HPDE6-E6E7 (cell line): ENCODE measurements at regions not wholly inside any gene's neighbourhood (a gene's known extent, or its start where the extent isn't known, plus 50 kb on each side); places are given as distances from the start of the nearest gene placed in this dataset.

Experiments used
- DNase-seq: peaks from one replicate; pipeline ENCODE4 v3.0.0; 2011; ENCODE audit warnings: missing footprints; ENCODE audit errors: extremely low spot score

DNA sequence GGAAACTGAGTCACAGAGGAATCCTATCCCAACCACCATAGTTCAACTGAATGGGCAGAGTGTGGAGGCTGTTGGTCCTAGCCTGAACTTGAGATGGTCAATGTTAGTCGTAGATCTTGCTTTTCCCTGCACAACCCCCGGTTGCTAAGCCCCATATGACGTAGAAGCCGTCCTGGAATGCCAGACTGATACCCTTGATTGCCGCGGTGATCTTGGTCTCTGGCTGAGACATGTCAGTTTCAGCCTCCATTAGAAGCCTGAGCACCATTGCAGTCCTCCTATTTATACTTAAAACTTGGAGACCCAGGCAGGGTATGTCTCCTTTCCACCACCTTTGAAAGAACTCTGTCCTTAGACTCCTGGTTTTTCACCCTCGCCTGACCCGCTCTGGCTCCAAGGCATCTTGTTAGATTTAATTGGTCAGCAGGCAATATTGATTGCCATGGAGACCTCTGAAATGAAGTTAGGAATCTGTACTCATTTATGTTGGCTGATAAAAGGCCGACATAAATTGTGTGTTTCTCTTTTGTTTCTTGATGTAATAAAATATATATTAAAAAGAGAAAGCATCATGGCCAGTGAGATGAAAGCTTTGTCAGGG is 53.4 kb downstream of the RPLP1 start:
- DNase-seq: no peak

DNA sequence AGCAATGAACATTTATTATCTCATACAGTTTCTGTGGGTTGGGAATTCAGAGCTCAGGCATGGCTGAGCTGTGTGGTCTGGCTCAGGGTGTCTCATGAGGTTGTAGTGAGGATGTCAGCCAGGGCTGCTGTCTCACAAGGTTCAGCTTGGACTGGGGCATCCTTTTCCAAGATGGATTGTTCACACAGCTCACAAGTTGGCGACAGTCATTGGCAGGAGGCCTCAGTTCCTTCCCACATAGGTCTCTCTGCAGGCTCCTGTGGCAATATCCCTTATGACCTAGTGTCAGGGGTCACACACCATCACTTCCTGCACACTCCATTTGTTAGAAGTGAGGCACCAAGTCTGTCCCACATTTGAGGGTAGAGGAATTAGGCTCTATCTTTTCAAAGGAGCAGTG is 56.0 kb downstream of the RPLP1 start:
- no peak for DNase-seq

DNA sequence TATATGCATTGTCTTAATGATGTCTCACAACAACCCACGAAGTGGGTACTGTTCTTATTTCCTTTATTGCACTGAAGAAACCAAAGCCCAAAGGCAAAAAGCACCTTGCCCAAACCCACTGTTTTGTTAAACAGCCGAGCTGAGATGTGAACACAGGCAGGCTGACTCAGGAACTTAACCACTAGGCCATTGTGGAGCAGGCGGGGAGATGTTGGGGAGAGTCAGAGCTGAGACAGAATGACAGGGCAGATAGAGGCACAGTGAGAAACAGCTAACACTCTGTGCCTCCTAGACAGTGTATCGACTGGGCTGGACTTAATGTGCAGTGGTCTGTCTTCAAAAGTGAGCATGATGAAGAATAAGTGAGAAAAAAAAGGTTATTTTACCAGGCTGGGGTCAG is 56.5 kb downstream of the RPLP1 start:
- no peak for DNase-seq

DNA sequence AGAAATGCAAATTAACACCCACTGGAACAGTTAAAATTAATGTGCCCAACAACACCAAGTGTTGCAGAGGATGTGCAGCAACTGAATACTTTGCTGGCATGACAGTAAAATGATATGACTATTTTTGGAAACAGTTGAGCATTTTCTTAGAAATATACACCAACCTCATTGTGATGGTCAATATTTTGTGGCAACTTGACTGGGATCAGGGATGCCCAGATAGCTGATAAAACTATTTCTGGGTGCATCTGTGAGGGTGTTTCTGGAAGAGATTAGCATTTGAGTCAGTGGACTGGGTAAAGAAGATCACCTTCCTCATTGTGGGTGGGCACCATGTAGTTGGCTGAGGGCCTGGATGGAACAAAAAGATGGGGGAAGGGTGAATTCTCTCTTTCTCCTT is 57.9 kb downstream of the RPLP1 start:
- DNase-seq: no peak

DNA sequence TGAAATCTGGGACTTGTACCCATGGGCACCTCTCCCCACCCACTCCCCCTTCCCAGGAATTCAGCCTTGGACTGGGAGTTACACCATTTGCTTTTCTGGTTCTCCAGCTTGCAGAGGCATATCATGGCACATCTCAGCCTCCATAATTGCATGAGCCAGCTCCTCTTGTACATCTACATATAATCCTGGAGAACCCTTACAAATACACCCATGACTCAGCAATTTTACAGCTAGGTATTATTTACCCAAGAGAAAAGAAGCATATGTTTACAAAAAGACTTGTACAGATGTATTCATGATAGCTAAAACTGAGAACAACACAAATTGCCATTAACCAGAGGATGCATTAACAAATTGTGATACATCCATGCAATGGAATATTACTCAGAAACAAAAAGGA is 58.4 kb downstream of the RPLP1 start:
- DNase-seq: no peak

DNA sequence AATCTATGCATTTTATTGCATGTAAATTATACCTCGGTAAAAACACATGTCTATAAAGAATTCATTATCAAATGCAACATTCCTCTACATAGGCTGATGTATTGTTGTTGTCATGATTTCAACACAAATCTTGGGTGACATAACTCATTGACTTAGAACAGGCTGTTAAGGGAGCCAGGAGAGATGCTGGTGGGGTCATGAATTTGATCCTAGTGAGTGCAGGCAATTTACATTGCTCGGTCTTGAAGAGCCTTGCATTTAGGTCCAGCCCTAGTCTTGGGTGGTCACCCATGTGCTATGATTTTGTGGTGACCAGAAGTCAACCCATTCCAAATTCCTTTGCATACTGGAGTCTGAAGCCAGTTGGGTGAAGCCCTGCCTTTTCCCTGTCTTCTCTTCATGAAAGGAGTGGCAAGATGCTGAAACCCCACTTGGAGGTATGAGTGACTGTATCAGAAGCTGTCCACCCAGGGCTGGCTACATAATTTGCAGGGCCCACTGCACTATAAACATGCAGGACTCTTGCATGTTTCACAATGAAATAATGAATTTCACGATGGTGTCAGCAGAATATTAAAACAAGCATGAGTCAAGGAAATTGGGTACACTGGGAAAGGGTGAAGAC is 59.2 kb downstream of the RPLP1 start:
- no peak for DNase-seq

DNA sequence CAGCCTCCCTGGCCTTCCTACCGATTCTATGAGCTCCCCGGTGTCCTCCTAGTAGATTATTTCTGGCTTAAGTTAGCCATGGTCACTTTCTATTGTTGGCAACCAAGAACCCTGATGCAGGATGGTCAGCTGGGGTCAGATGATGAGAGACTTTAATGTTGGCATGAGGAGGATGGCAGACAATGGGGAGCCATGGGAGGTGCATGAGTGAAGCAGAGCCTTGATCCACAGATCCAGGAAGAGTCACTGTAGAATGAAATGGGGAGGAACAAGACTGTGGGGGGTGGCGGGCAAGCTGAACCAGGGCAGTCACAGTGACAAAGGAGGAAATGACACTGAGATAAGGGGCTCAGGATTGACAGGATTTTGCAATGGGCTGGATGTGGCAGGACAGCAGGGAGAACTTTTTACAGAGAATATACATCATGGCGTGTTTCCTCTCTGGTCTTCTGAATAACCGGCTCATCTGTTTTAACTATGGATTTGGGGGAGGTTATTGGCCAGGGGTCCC is 60.9 kb downstream of the RPLP1 start:
- no peak for DNase-seq

DNA sequence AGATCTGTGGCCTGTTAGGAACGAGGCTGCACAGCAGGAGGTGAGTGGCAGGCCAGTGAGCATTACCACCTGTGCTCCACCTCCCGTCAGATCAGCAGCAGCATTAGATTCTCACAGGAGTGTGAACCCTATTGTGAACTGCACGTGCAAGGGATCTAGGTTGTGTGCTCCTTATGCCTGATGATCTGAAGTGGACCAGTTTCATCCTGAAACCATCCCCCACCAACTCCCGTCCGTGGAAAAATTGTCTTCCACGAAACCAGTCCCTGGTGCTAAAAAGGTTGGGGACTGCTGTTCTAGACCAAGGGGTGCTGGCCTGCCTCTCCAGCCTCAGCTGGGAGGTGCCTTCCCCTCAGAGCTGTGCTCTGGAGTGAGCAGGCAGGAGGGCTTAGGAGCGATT is 61.4 kb downstream of the RPLP1 start:
- no peak for DNase-seq

DNA sequence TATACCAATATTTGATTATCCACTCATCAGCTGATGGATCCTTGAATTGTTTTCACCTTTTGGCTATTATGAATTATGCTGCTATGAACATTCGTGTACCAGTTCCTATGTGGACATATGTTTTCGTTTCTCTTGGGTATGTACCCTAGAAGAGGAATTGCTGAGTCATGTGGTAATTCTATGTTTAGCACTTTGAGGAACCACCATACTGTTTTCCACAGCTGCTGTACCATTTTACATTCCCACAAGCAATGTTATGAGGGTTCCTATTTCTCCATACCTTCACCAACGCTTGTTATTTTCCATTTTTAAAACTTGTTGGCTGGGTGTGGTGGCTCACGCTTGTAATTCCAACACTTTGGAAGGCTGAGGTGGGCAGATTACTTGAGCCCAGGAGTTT is 62.9 kb downstream of the RPLP1 start:
- DNase-seq: no peak

DNA sequence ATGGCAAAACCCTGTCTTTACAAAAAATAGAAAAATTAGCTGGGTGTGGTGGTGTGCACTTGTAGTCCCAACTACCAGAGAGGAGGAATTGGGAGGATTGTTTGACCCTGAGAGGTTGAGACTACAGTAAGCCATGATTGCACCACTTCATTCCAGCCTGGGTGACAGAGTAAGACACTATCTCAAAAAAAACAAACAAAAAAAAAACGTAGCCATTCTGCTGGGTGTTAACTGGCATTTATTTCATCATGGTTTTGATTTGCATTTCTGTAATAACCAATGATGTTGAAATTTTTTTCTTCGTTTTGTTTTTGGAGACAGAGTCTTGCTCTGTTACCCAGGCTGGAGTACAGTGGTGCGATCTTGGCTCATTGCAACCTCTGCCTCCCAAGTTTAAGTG is 63.3 kb downstream of the RPLP1 start:
- DNase-seq: no peak

DNA sequence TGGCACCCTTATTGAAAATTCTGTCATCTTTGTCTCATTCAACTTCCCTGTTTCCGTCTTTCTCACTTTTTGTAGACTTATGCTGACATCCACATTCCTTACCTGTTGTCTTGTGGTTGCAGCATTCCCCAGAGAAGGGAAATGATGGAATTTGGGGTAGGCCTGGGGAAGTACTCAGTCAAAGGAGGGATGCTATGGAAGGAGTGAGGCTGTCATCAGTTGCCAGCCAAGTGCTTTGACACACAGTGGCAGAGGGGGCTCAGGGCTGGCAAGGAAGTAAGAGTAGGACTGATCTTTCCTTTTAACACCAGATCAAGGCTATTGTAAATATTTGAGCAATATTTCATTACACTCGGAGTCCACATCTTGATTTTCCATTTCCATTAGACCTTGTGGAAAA is 64.4 kb downstream of the RPLP1 start:
- no peak for DNase-seq

DNA sequence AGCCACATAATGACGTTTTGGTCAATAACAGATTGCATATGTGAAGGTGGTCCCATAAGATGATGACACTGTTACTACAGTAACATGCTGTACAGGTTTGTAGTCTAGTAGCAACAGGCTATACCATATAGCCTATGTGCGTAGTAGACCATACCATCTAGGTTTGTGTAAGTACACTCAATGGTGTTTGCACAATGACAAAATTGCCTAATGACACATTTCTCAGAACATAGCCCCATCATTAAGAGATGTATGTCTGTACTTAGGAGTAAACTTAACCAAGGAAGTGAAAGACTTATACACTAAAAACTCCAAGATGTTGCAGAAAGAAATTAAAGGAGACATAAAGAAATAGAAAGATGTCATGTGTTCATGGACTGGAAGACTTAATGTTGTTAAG is 66.2 kb downstream of the RPLP1 start:
- no peak for DNase-seq

DNA sequence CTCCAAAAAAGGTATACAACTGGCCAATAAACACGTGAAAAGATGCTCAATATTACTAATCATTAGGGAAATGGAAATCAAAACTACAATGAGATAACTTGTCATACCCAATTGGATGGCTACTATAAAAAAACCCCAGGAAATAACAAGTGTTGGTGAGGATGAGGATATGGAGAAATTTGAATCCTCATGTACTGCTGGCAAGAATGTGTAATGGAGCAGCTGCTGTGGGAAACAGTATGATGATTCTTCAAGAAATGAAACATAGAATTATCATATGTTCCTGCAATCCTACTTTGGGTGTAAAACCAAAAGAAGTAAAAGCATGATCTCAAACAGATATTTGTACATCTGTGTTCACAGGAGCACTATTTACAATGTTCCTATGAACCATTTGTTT is 67.4 kb downstream of the RPLP1 start:
- no peak for DNase-seq

DNA sequence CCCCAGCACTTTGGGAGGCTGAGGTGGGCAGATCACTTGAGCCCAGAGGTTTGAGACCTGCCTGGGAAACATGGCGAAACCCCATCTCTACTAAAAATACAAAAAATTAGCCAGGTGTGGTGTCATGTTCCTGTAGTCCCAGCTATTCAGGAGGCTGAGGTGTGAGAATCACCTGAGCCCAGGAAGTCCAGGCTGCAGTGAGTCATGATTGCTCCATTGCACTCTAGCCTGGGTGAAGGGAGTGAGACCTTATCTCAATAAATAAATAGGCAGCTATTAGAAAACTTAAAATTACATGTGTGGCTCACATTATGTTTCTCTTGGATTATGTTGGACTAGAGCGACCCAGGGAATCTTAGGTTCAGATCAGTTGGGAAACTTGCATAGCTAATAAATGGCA is 69.7 kb downstream of the RPLP1 start:
- no peak for DNase-seq

DNA sequence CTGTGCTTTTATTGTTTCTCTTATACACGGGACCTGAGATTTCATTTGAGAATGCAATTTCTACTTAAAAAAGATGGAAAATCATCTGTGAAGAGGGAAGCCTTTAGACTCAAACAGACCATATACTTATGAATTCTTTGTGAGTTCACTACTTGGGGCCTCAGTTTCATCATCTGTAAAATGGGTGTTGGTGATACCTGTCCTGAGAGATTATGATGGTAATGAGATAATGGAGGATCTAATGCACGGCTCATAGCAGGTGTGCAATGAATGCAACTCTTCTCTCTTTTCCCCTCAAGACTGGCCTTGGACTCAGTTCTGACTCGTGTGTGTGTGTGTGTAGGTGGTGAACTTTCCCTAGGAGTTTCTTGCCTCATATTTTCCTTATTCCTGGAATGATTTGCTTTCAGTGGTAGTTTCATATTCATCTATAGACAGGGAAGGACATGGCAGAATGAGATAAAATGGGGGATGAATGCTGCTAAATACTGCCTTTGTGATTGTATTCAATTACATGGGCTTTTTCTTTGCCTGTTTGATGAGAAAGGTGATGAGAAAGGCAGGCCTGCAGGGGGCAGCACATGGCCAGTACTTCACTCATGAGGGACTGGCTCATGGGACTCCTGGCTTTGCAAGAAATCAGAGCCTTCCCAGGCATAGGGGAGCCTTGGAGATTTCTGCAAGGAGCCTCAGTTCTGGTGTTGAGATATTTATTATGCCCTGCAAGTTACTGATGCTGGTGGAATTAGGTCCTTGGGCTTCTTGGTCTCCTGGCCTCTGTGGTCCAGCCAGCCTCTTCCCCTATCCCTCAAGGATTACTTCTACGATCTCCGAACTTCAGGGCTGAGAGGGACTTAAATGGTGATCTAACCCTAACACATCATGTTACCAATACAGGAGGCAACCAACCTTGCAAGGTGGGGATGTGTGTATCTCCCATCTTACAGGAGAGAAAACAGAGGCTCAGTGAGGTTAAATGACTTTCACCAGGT is 70.7 kb downstream of the RPLP1 start:
- DNase-seq: peak; percentile 46

DNA sequence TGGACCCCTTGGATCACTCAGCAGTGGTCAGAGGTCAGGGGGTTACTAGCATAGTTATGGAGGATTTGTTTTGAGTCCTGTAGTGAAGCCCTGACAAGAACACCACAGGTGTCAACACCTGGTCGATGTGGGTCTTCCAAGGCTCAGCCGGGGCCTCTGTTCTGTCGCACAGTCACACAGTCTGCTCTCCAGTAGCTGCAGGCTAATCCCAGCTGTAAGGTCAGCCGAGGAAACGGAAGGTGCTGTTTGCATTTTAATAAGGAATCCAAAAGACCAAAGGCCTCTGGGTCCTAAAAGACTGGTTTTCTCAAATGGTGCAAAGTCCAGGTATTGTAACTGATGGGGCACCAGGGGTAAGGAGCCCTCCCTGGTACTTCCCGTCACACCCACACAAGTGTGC is 71.7 kb downstream of the RPLP1 start:
- no peak for DNase-seq

DNA sequence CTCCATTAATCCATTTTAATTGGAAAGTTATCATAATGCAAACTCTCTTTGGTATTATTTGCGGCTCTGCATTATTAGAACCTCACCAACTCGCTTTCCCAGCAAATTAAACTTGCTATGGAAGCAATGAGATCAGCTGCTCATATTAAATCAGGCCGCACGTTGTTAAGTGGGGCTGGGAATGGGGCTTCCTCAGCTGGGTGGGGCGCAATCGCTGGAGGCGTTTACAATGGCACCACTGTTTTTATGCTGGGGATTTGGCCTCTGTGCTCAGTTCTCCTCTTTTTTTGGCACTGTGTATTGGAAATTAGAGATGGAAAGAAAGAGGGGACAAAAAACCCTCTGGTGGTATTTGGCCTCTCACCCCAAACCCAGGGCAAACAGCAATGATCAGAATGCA is 72.2 kb downstream of the RPLP1 start:
- DNase-seq: no peak

DNA sequence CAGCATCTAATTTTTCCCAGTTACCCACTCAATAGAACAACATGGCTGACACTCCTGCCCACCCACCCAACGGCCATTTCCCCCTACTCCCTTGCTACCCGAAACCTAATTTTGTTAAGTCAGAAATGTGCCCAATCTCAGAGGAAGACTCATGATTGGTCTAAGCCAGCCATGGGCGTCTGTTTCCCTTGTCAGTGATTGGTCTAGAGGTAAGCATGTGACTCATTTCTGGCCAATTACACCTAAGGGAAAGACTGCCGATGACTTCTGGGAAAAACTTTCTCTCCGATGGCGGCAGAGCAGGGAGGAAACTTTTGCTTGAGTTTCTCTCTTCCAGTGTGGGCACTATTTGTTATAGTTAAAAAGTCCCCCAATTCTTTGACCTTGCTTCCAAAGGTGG is 72.9 kb downstream of the RPLP1 start:
- DNase-seq: no peak

DNA sequence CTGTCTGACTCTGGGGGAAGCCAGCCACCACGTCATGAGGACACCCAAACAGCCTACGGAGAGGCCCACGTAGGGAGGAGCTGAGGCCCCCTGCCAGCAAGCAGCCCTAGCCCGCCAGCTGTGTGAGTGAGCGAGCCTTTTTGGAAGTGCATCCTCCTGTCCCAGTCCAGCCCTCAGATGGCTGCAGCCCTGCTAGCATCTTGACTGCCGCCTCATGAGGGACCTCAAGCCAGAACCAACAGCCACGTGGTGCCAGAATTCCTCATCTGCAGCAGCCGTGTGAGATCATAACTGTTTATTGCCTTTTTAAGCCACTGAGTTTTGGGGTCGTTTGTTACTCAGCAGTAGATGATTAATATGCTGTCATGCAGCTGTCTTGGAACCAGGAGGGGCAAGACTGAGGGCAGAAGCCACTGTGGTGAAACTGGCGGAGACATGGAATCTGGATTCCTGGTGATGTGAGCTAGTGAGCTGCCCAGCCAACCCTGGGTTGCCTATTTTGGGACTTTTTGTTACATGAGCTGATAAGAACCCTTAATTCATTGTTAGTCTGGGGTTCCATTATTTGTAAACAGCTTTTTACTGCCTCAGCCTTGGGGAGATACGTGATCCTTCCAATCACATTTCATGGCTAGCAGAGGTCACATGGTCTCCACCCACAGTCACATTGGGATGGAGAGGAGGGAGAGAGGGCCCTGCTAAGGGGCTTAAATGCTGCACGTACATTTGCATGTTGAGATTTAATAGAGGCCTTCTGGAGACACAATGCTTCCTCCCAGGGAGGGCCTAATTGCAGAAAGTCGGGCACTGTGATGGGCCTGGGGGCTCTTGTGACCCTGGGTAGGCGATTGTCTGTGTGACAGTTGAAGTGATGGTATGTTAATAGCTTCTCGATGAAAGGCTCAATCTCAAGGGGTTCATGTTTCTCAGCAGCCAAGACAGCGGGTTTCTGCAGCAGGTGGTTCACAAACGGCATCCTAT is 73.8 kb downstream of the RPLP1 start:
- DNase-seq: no peak

DNA sequence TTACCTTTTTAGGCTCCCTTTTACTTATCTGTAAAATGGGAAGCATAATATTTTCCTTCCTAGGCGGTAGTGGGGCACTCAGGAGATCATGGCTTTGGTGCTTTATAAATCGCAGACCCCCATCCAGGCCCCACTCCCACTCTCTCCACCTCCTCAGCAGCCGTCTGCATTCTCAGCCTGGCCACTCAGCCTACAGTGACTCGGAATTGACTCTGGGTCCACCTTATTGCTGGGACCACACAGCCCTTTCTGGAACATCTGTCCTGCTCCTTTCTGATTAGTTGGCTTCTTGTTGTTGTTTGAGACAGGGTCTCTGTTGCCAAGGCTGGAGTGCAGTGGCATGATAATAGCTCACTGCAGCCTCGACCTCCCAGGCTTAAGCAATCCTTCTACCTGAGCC is 76.5 kb downstream of the RPLP1 start:
- no peak for DNase-seq

DNA sequence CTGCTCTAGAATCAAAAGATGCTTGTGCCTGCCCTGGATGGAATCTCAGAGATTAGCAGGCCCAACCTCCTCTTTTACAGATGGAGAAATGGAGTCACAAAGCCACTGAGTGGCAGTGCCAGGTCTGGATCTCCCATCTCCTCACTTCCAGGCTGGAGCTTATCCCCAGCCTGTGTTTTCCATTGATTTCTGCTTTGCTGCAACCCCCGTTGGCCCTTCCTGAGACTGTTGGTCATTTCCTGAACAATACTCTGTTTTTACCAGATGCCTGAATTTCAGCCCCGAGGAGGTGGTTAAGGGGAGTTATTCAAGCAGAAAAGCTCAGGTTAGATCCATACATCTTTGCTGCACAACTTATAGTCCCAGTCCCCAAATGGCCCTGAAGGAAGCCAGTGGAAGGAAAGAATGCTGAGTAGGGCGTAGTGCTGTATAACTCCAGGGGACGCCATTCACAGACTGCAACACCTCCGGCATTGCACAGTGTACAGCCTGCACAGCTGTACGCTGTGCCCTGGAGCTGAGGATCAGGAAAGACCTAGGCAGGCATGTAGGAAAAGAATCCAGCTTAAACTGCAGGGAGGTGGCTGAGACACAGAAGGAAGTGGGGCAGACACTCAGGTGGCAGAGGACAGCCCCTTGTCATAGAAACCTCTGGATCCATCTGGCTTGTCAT is 77.5 kb downstream of the RPLP1 start:
- DNase-seq: no peak
